IMR-90 (cell line): ENCODE measurements at regions not wholly inside any gene's neighbourhood (a gene's known extent, or its start where the extent isn't known, plus 50 kb on each side); places are given as distances from the start of the nearest gene placed in this dataset.

Experiments
- ATAC-seq: fragments of 200-7000 bp; cut with Tn5 transposase; 2 replicates; pipeline ENCODE4 v1.9.1; 2020; ENCODE audit warnings: low read depth, mild to moderate bottlenecking, moderate library complexity
- BruUV-seq: library from RNA; stranded (reverse); fragments of 400-500 nt; replicated peaks from 2 replicates; lab custom pipeline; 2021; lab: Mats Ljungman, UMichigan
- CTCF ChIA-PET: fragments of 300-600 bp; formaldehyde crosslinking; extraction: SDS; loops from one replicate; lab custom pipeline; 2021; ENCODE audit warnings: antibody characterized with exemption; lab: Yijun Ruan, JAX
- POLR2A ChIA-PET: fragments of 300-600 bp; sonication (Branson Sonifier 250); formaldehyde crosslinking; loops from one replicate; lab custom pipeline; 2022; ENCODE audit warnings: antibody characterized with exemption; ENCODE audit not compliant: unreplicated experiment; lab: Charles Lee
- DNase-seq: peaks from one replicate; pipeline ENCODE4 v3.0.0; 2013
- H2AFZ ChIP-seq: replicated peaks from 2 replicates; pipeline ENCODE3; 2013; ENCODE audit warnings: low read length, mild to moderate bottlenecking; ENCODE audit not compliant: poor library complexity
- H2AK5ac ChIP-seq: 2 replicates; pipeline ENCODE4 v1.6.1; 2013; ENCODE audit warnings: low read depth, low read length, inconsistent platforms
- H2AK9ac ChIP-seq: replicated peaks from 2 replicates; pipeline ENCODE3; 2013; ENCODE audit warnings: mild to moderate bottlenecking, low read depth, low read length, moderate library complexity; ENCODE audit not compliant: poor library complexity
- H2BK120ac ChIP-seq: 2 replicates; pipeline ENCODE4 v1.6.1; 2013; ENCODE audit warnings: low read depth, low read length, inconsistent platforms
- H2BK15ac ChIP-seq: 3 replicates; pipeline ENCODE4 v1.6.1; 2013; ENCODE audit warnings: low read depth, low read length, inconsistent platforms
- H2BK20ac ChIP-seq: 2 replicates; pipeline ENCODE4 v1.6.1; 2013; ENCODE audit warnings: low read depth, mild to moderate bottlenecking, inconsistent platforms, low read length, moderate library complexity
- H2BK5ac ChIP-seq: 2 replicates; pipeline ENCODE4 v1.6.1; 2013; ENCODE audit warnings: mild to moderate bottlenecking, low read depth, low read length, inconsistent platforms; ENCODE audit not compliant: poor library complexity, severe bottlenecking
- H3K14ac ChIP-seq: replicated peaks from 2 replicates; pipeline ENCODE4 v1.6.1; 2013; ENCODE audit warnings: low read depth, low read length, inconsistent platforms
- H3K18ac ChIP-seq: 2 replicates; pipeline ENCODE4 v1.6.1; 2013; ENCODE audit warnings: low read depth, low read length, control low read depth
- H3K23ac ChIP-seq: 2 replicates; pipeline ENCODE4 v1.6.1; 2013; ENCODE audit warnings: low read depth, low read length, inconsistent platforms
- H3K27ac ChIP-seq: 2 replicates; pipeline ENCODE4 v1.5.1; 2013; ENCODE audit warnings: mild to moderate bottlenecking, control low read depth, low read length; ENCODE audit not compliant: insufficient read depth
- H3K27me3 ChIP-seq: 2 replicates; pipeline ENCODE4 v1.6.1; 2013; ENCODE audit warnings: low read length; ENCODE audit not compliant: control insufficient read depth, insufficient read depth
- H3K36me3 ChIP-seq: 2 replicates; pipeline ENCODE4 v1.6.1; 2013; ENCODE audit warnings: low read length, mixed read lengths; ENCODE audit not compliant: control insufficient read depth, insufficient read depth
- H3K4ac ChIP-seq: 2 replicates; pipeline ENCODE4 v1.6.1; 2013; ENCODE audit warnings: low read depth, low read length, inconsistent platforms
- H3K4me1 ChIP-seq: 2 replicates; pipeline ENCODE4 v1.6.1; 2013; ENCODE audit warnings: low read length, mixed read lengths; ENCODE audit not compliant: control insufficient read depth, insufficient read depth
- H3K4me2 ChIP-seq: 2 replicates; pipeline ENCODE4 v1.6.1; 2013; ENCODE audit warnings: low read depth, mild to moderate bottlenecking, control low read depth, low read length, moderate library complexity
- H3K4me3 ChIP-seq: 2 replicates; pipeline ENCODE4 v1.5.1; 2013; ENCODE audit warnings: low read depth, mild to moderate bottlenecking, control low read depth, low read length, moderate library complexity; ENCODE audit not compliant: insufficient read depth
- H3K56ac ChIP-seq: 2 replicates; pipeline ENCODE4 v1.6.1; 2013; ENCODE audit warnings: low read length, inconsistent platforms; ENCODE audit not compliant: insufficient read depth; ENCODE audit errors: extremely low read depth
- H3K79me1 ChIP-seq, 2 experiments: 2 replicates each; pipeline ENCODE4 v1.6.1; 2013; ENCODE audit warnings: low read length in 2 of 2, inconsistent platforms in 1 of 2, low read depth in 1 of 2
- H3K9ac ChIP-seq: 2 replicates; pipeline ENCODE4 v1.6.1; 2013; ENCODE audit warnings: low read depth, low read length, control low read depth
- H3K9me1 ChIP-seq: 2 replicates; pipeline ENCODE4 v1.6.1; 2013; ENCODE audit warnings: low read length, inconsistent platforms; ENCODE audit not compliant: insufficient read depth
- H3K9me3 ChIP-seq: 2 replicates; pipeline ENCODE4 v1.6.1; 2013; ENCODE audit warnings: low read length; ENCODE audit not compliant: control insufficient read depth, insufficient read depth
- H4K20me1 ChIP-seq: 2 replicates; pipeline ENCODE4 v1.6.1; 2013; ENCODE audit warnings: low read length, inconsistent platforms; ENCODE audit not compliant: insufficient read depth
- H4K5ac ChIP-seq: 2 replicates; pipeline ENCODE4 v1.6.1; 2013; ENCODE audit warnings: mild to moderate bottlenecking, low read depth, low read length, control low read depth
- H4K8ac ChIP-seq, 2 experiments: 2 replicates each; pipeline ENCODE4 v1.6.1; 2013; ENCODE audit warnings: low read depth in 2 of 2, low read length in 2 of 2, control low read depth in 1 of 2, inconsistent platforms in 1 of 2
- H4K91ac ChIP-seq: 2 replicates; pipeline ENCODE4 v1.6.1; 2013; ENCODE audit warnings: low read depth, low read length, inconsistent platforms; ENCODE audit not compliant: insufficient read depth
- CEBPB ChIP-seq: IDR thresholded peaks from 2 replicates; pipeline ENCODE4 v1.6.1; 2012; ENCODE audit warnings: low read depth, low read length, improper control_type of control experiment
- NFE2L2 ChIP-seq: fragments of 150-350 bp; IDR thresholded peaks from 2 replicates; pipeline ENCODE4 v1.6.1; 2016; ENCODE audit warnings: low read depth, mild to moderate bottlenecking, low read length
- WGBS, 2 experiments: methylation state at CpG; one replicate each; pipeline versions ENCODE4 v1.1.5 to v1.1.7; 2013; ENCODE audit warnings: missing lambda C conversion rate in 2 of 2; ENCODE audit not compliant: insufficient read length in 1 of 2; ENCODE audit errors: extremely low coverage in 2 of 2; 5-methylcytosine and 5-hydroxymethylcytosine counted together
- dilution Hi-C: fragments of 300-500 bp; cut with HindIII; formaldehyde crosslinking; loops from one replicate; pipeline ENCODE4 v1.14.3; 2018; ENCODE audit warnings: low sequenced_read_pairs; ENCODE audit not compliant: unreplicated experiment
- in situ Hi-C: fragments of 300-500 bp; cut with MboI; formaldehyde crosslinking; loops from 3 replicates; pipeline ENCODE4 v1.14.3; 2019; ENCODE audit warnings: low sequenced_read_pairs, inconsistent platforms, mixed read lengths
- intact Hi-C: fragments of 100-400 bp; cut with micrococcal nuclease; formaldehyde crosslinking; loops from 2 replicates; pipeline ENCODE4 v1.10.0; 2022

- H2BK15ac ChIP-seq = no peak overlapping the region
- intact Hi-C loops (no loop called here), dilution Hi-C loops (no loop called here), in situ Hi-C loops (no loop called here)
- CTCF ChIA-PET = no interaction called here
- BruUV-seq = no TSS peak
- H3K9ac ChIP-seq = no peak overlapping the region
- H2BK5ac ChIP-seq = no peak overlapping the region
- ATAC-seq = no peak
- no CpG with 5 or more reads among the region's 2 CpGs for WGBS, 2 experiments
- peaks cover 4% of the 10 kb centered on the region for H3K9me3 ChIP-seq
- POLR2A ChIA-PET = no interaction called here
- H2AK9ac ChIP-seq = no peak overlapping the region
- H4K20me1 ChIP-seq = no peaks in the 10 kb centered on the region
- H2AFZ ChIP-seq = no peak overlapping the region
- no peak overlapping the region for H2AK5ac ChIP-seq
- no peak overlapping the region for H3K4me2 ChIP-seq
- H4K5ac ChIP-seq = no peak overlapping the region
- H3K27ac ChIP-seq = no peak overlapping the region
- H3K4ac ChIP-seq = no peak overlapping the region
- no peak overlapping the region for H3K14ac ChIP-seq
- no peak overlapping the region for H3K23ac ChIP-seq
- H3K18ac ChIP-seq = no peak overlapping the region
- no peak overlapping the region for H4K91ac ChIP-seq
- no peak for TF ChIP-seq NFE2L2
- TF ChIP-seq CEBPB = peak; percentile 72
- no peaks in the 10 kb centered on the region for H3K9me1 ChIP-seq
- no peak overlapping the region for H2BK20ac ChIP-seq
- H3K4me1 ChIP-seq = no peaks in the 10 kb centered on the region
- H2BK120ac ChIP-seq = no peak overlapping the region
- no peak overlapping the region for H3K4me3 ChIP-seq
- no peak overlapping the region for H4K8ac ChIP-seq
- no peaks in the 10 kb centered on the region for H3K27me3 ChIP-seq
- H3K56ac ChIP-seq = no peak overlapping the region
- DNase-seq = no peak
- no peaks in the 10 kb centered on the region for H3K36me3 ChIP-seq
- no peaks in the 10 kb centered on the region for H3K79me1 ChIP-seq
These were observed 167.3 kb upstream of the CPNE8 start for GRCh38 chr12:39072658-39073057.
